Activated naive CD4-positive, alpha-beta T cell treated with anti-CD3 and anti-CD28 coated beads, Interleukin-2, amount 10 ng/mL, durations not matched to agents 7 days and 5 days (primary cell): ENCODE measurements at regions not wholly inside any gene's neighbourhood (a gene's known extent, or its start where the extent isn't known, plus 50 kb on each side); places are given as distances from the start of the nearest gene placed in this dataset.
"Not testable (repeated sequence)": the region's sequence is repeated elsewhere in the genome, so short reads cannot be mapped to it uniquely, and the experiment has no call there.

ENCODE experiments used
- CTCF ChIA-PET: fragments of 350-600 bp; sonication (Branson Sonifier 250); formaldehyde crosslinking; loops from one replicate; lab custom pipeline; 2021; ENCODE audit warnings: antibody characterized with exemption; lab: Charles Lee
- DNase-seq: peaks from one replicate; pipeline ENCODE4 v3.0.0-alpha.2; 2020
- H3K27ac Mint-ChIP-seq: one replicate; pipeline ENCODE4 v1.8.0; 2021; ENCODE audit warnings: mild to moderate bottlenecking, moderate library complexity, mixed read lengths
- H3K27me3 Mint-ChIP-seq: one replicate; pipeline ENCODE4 v1.8.0; 2021; ENCODE audit warnings: mild to moderate bottlenecking, mixed read lengths
- H3K36me3 Mint-ChIP-seq: one replicate; pipeline ENCODE4 v1.8.0; 2021; ENCODE audit warnings: mixed read lengths
- H3K4me1 Mint-ChIP-seq: one replicate; pipeline ENCODE4 v1.8.0; 2021; ENCODE audit warnings: mixed read lengths
- H3K4me3 Mint-ChIP-seq: one replicate; pipeline ENCODE4 v1.8.0; 2021; ENCODE audit warnings: mild to moderate bottlenecking, moderate library complexity, mixed read lengths
- H3K9me3 Mint-ChIP-seq: one replicate; pipeline ENCODE4 v1.8.0; 2021; ENCODE audit warnings: mixed read lengths

DNA sequence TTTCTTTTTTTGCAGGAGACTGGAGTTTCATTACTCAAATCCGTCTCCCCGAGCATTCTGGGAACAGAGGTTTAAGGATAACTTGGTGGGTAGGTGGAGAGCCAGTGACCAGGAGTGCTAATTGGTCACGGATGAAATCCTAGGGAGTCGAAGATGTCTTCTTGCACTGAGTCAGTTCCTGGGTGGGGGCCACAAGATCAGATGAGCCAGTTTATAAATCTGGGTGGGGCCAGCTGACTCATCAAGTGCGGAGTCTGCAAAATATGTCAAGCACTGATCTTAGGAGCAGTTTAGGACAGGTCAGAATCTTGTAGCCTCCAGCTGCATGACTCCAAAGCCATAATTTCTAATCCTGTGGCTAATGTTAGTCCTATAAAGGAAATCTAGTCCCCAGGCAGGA is 741.3 kb downstream of the PCDH7 start:
- Mint-ChIP-seq H3K27ac (no peak overlapping the region), H3K4me3 (no peak overlapping the region), H3K4me1 (no peaks in the 10 kb centered on the region), H3K27me3 (no peaks in the 10 kb centered on the region), H3K9me3 (peaks cover 12% of the 10 kb centered on the region), H3K36me3 (no peaks in the 10 kb centered on the region)
- CTCF ChIA-PET = no interaction called here
- no peak for DNase-seq

GRCh38 chr4:31467781-31468180 is 747.6 kb downstream of the PCDH7 start:
- peaks cover 8% of the 10 kb centered on the region for H3K9me3 Mint-ChIP-seq
- DNase-seq = no peak
- no peaks in the 10 kb centered on the region for H3K4me1 Mint-ChIP-seq
- H3K27me3 Mint-ChIP-seq = no peaks in the 10 kb centered on the region
- CTCF ChIA-PET = no interaction called here
- no peak overlapping the region for H3K4me3 Mint-ChIP-seq
- H3K27ac Mint-ChIP-seq = no peak overlapping the region
- H3K36me3 Mint-ChIP-seq = no peaks in the 10 kb centered on the region

- Mint-ChIP-seq H3K9me3 (peaks cover 15% of the 10 kb centered on the region), H3K27me3 (no peaks in the 10 kb centered on the region), H3K4me1 (no peaks in the 10 kb centered on the region), H3K36me3 (no peaks in the 10 kb centered on the region), H3K4me3 (no peak overlapping the region), H3K27ac (no peak overlapping the region)
- CTCF ChIA-PET = no interaction called here
- DNase-seq = no peak
Observed at GRCh38 chr4:31474221-31474620, 754.1 kb downstream of the PCDH7 start.

- Mint-ChIP-seq H3K36me3 (no peaks in the 10 kb centered on the region), H3K9me3 (peaks cover 5% of the 10 kb centered on the region), H3K4me1 (no peaks in the 10 kb centered on the region), H3K4me3 (no peak overlapping the region), H3K27me3 (no peaks in the 10 kb centered on the region), H3K27ac (no peak overlapping the region)
- CTCF ChIA-PET = no interaction called here
- DNase-seq = no peak
Observed at GRCh38 chr4:31482691-31483090, 762.5 kb downstream of the PCDH7 start.

DNA sequence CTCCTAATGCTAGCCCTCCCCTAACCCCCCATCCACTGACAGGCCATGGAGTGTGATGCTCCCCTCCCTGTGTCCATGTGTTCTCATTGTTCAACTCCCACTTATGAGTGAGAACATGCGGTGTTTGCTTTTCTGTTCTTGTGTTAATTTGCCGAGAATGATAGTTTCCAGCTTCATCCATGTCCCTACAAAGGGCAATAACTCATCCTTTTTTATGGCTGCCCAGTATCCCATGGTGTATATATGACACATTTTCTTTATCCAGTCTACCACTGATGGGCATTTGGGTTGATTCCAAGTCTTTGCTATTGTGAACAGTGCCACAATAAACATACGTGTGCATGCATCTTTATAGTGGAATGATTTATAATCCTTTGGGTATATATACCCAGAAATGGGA is 779.0 kb downstream of the PCDH7 start:
- peaks cover 13% of the 10 kb centered on the region for H3K9me3 Mint-ChIP-seq
- CTCF ChIA-PET, H3K36me3 Mint-ChIP-seq, H3K4me3 Mint-ChIP-seq, DNase-seq, H3K27me3 Mint-ChIP-seq, H3K4me1 Mint-ChIP-seq, H3K27ac Mint-ChIP-seq: not testable (repeated sequence)

DNA sequence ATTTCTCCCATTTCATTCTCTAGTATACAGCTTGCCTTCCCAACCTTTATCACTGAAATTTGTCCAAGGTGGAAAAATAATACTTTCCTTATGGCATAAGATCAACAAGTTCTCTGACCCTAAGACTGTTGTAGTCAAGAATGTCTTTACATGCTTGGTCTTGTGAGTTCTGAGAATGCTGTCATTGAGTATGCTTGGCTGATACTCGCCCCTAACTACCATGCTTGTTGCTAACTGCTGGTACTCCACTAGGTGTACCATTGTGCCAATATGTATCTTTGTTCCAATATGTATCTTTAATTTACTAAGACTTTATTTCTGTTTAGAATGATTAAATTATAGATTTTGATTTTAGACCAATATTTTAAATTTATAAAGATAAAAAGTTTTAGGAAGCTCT is 796.4 kb downstream of the PCDH7 start:
- CTCF ChIA-PET = no interaction called here
- Mint-ChIP-seq H3K27ac (no peak overlapping the region), H3K4me1 (no peaks in the 10 kb centered on the region), H3K27me3 (no peaks in the 10 kb centered on the region), H3K4me3 (no peak overlapping the region), H3K9me3 (peaks cover 5% of the 10 kb centered on the region), H3K36me3 (no peaks in the 10 kb centered on the region)
- DNase-seq = no peak

DNA sequence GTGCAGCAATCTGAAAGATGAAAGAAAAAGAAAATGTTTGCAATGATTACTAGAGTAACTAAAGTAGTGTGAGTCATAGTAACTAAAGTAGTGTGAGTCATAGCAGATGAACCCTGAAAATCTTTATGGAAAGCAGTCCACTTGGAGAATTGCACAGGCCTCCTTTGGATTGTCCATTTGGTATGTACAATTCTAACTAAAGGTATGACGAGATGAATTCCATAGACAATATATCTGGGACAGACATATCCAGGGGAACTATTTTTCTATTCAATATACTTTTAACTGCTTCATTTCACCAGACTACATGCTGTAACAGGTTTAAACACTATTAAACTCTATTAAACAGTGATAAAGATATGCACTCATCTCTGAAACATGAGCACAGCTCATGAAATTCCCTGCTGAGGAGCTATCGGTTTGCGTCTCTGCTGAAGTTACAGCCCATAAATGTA is 798.7 kb downstream of the PCDH7 start:
- CTCF ChIA-PET = no interaction called here
- peaks cover 1% of the 10 kb centered on the region for H3K9me3 Mint-ChIP-seq
- H3K27ac Mint-ChIP-seq = no peak overlapping the region
- no peaks in the 10 kb centered on the region for H3K36me3 Mint-ChIP-seq
- H3K27me3 Mint-ChIP-seq = no peaks in the 10 kb centered on the region
- H3K4me1 Mint-ChIP-seq = no peaks in the 10 kb centered on the region
- no peak for DNase-seq
- no peak overlapping the region for H3K4me3 Mint-ChIP-seq

DNA sequence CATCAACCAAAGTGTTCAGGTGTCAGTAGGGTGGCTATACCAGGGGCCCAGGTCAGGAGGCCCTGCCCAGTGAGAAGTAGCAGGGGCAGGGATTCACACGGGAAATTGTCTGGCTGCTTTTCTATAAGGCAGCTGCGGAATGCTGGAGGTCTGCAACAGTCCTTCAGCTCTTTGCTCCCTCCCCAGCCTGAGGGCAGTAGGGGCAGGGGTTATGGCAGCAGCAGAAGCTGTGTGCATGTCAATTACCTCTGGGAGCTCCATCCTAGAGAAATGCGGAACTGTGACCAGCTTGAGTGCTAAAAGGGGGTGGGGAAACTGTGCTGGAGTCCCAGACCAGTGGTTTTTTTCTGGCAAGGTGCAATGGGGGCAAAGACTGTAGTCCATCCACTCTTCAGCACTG is 810.4 kb downstream of the PCDH7 start:
- DNase-seq = no peak
- H3K27me3 Mint-ChIP-seq = no peaks in the 10 kb centered on the region
- H3K4me3 Mint-ChIP-seq = no peak overlapping the region
- no peaks in the 10 kb centered on the region for H3K36me3 Mint-ChIP-seq
- no peaks in the 10 kb centered on the region for H3K4me1 Mint-ChIP-seq
- H3K27ac Mint-ChIP-seq = no peak overlapping the region
- H3K9me3 Mint-ChIP-seq = peaks cover 20% of the 10 kb centered on the region
- CTCF ChIA-PET = no interaction called here

GRCh38 chr4:31538877-31539276 is 818.7 kb downstream of the PCDH7 start:
- no peaks in the 10 kb centered on the region for H3K36me3 Mint-ChIP-seq
- H3K4me1 Mint-ChIP-seq = no peaks in the 10 kb centered on the region
- CTCF ChIA-PET = no interaction called here
- H3K4me3 Mint-ChIP-seq = no peak overlapping the region
- no peaks in the 10 kb centered on the region for H3K27me3 Mint-ChIP-seq
- H3K27ac Mint-ChIP-seq = no peak overlapping the region
- peaks cover 6% of the 10 kb centered on the region for H3K9me3 Mint-ChIP-seq
- no peak for DNase-seq

DNA sequence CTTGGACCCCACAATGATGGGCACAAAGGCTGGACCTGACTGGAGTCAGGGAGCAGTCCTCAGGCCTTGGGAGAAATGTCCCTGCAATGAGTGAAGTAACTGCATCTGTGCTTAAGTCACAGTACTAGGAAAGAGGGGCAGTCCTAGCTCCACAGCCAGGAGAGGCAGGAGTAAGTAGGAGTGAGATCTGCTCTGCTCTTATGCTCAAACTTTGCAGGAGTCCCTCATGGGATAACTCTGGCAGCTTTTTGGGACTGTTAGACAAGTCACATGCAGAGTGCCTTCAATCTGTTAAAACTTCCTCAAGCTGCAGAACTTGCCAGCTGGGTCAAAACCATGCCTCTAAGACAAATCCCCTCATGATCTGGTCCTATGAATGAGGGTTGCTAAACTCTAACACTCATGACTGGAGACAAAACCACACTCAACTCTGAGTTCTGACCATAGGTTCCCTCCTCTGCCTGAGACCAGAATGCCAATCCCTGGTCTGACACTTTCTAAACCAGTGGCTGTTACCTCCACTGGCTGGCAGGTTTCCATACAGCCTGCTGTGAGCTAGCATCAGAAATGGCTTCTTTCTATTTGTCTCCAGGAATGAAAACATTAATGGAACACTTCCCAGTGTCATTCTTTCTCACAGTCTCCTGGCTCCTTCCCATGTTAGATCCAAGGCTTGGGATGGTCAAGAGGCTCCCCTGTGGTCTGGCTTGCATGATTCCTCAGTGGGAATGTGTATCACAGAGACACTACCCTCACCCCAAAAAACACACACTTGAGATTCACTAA is 819.3 kb downstream of the PCDH7 start:
- peaks cover 6% of the 10 kb centered on the region for H3K9me3 Mint-ChIP-seq
- no peak for DNase-seq
- H3K27ac Mint-ChIP-seq = no peak overlapping the region
- no peaks in the 10 kb centered on the region for H3K27me3 Mint-ChIP-seq
- H3K36me3 Mint-ChIP-seq = no peaks in the 10 kb centered on the region
- CTCF ChIA-PET = no interaction called here
- H3K4me3 Mint-ChIP-seq = no peak overlapping the region
- H3K4me1 Mint-ChIP-seq = no peaks in the 10 kb centered on the region

DNA sequence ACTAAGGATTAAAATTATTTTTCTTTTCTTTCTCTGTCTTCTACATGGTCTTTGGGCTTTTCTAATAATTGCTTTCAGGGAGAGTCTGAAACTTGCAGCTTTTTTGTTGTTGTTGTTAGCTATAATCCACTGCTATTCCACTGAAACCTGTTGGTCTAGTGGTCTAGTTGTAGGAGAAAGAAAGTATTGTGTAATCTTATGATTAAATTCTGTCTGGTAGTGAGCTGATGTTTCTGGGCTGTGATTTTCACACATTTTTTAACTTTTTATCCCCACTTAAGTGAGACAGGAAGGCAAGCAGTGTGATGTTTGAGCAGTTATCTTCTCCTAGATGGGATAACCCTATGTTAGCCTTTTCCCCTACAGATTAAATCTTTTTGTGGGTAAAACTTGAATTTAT is 825.2 kb downstream of the PCDH7 start:
- no peaks in the 10 kb centered on the region for H3K27me3 Mint-ChIP-seq
- peaks cover 2% of the 10 kb centered on the region for H3K9me3 Mint-ChIP-seq
- no peak overlapping the region for H3K4me3 Mint-ChIP-seq
- H3K4me1 Mint-ChIP-seq = no peaks in the 10 kb centered on the region
- CTCF ChIA-PET = no interaction called here
- H3K27ac Mint-ChIP-seq = no peak overlapping the region
- no peaks in the 10 kb centered on the region for H3K36me3 Mint-ChIP-seq
- DNase-seq = no peak

- Mint-ChIP-seq H3K4me3 (no peak overlapping the region), H3K27me3 (no peaks in the 10 kb centered on the region), H3K27ac (no peak overlapping the region), H3K36me3 (no peaks in the 10 kb centered on the region), H3K4me1 (no peaks in the 10 kb centered on the region), H3K9me3 (peaks cover 2% of the 10 kb centered on the region)
- CTCF ChIA-PET = no interaction called here
- DNase-seq = no peak
Observed at GRCh38 chr4:31545755-31546154, 825.6 kb downstream of the PCDH7 start.

DNA sequence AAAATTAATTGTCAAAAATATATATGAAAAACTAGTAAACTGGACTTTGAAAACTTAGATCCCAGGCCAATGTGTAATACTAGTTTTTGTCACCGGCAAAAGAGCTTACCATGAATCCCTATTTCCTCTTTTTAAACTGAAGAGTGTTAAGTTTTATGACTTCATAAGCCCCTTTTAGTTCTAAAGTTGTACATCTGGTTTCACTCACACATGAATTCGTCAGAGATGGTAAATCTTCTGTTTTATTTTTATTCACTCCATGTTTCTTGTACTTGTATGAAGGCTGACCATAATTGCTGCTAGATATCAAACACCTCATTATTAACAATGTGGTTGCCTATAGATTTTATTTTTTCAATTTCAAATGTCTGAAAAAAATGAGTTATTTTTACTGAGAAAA is 827.9 kb downstream of the PCDH7 start:
- no peaks in the 10 kb centered on the region for H3K27me3 Mint-ChIP-seq
- no peaks in the 10 kb centered on the region for H3K36me3 Mint-ChIP-seq
- no peak overlapping the region for H3K27ac Mint-ChIP-seq
- H3K4me3 Mint-ChIP-seq = no peak overlapping the region
- DNase-seq = no peak
- H3K4me1 Mint-ChIP-seq = no peaks in the 10 kb centered on the region
- H3K9me3 Mint-ChIP-seq = peaks cover 2% of the 10 kb centered on the region
- CTCF ChIA-PET = no interaction called here

- DNase-seq = no peak
- H3K36me3 Mint-ChIP-seq = no peaks in the 10 kb centered on the region
- no peaks in the 10 kb centered on the region for H3K4me1 Mint-ChIP-seq
- CTCF ChIA-PET = no interaction called here
- peaks cover 2% of the 10 kb centered on the region for H3K9me3 Mint-ChIP-seq
- H3K27ac Mint-ChIP-seq = no peak overlapping the region
- no peak overlapping the region for H3K4me3 Mint-ChIP-seq
- H3K27me3 Mint-ChIP-seq = no peaks in the 10 kb centered on the region
Observed at GRCh38 chr4:31548823-31549222, 828.7 kb downstream of the PCDH7 start.

GRCh38 chr4:31549256-31549655 is 829.1 kb downstream of the PCDH7 start:
- no peak overlapping the region for H3K4me3 Mint-ChIP-seq
- no peaks in the 10 kb centered on the region for H3K36me3 Mint-ChIP-seq
- no peak for DNase-seq
- no peaks in the 10 kb centered on the region for H3K9me3 Mint-ChIP-seq
- H3K4me1 Mint-ChIP-seq = no peaks in the 10 kb centered on the region
- H3K27ac Mint-ChIP-seq = no peak overlapping the region
- CTCF ChIA-PET = no interaction called here
- no peaks in the 10 kb centered on the region for H3K27me3 Mint-ChIP-seq
